ENCODE measurements at regions not wholly inside any gene's neighbourhood (a gene's known extent, or its start where the extent isn't known, plus 50 kb on each side); places are given as distances from the start of the nearest gene placed in this dataset.

- Histone ChIP-seq H3K9me3 (ENCODE audit: control insufficient read depth, low read length) (no peaks in the 10 kb centered on the region), H3K9ac (ENCODE audit: extremely low read depth, low read length, poor library complexity, severe bottlenecking) (no peak overlapping the region), H3K36me3 (ENCODE audit: control insufficient read depth, insufficient read depth, low read length) (no peaks in the 10 kb centered on the region), H3K27me3 (ENCODE audit: control insufficient read depth, insufficient read depth, low read length, poor library complexity, severe bottlenecking) (no peaks in the 10 kb centered on the region), H3K4me1 (ENCODE audit: control insufficient read depth, insufficient read depth, low read length) (no peaks in the 10 kb centered on the region), H3K4me3 (ENCODE audit: low read length) (no peak overlapping the region), H3K27ac (ENCODE audit: low read depth, low read length) (no peak overlapping the region)
- DNase-seq = peak; percentile 60
- no peaks in the 10 kb centered on the region for H3K4me1 Mint-ChIP-seq
- no peaks in the 10 kb centered on the region for H3K36me3 Mint-ChIP-seq (ENCODE audit: low read depth)
- H3K27me3 Mint-ChIP-seq (ENCODE audit: insufficient read depth) = no peaks in the 10 kb centered on the region
- TF ChIP-seq, protein P1, sequence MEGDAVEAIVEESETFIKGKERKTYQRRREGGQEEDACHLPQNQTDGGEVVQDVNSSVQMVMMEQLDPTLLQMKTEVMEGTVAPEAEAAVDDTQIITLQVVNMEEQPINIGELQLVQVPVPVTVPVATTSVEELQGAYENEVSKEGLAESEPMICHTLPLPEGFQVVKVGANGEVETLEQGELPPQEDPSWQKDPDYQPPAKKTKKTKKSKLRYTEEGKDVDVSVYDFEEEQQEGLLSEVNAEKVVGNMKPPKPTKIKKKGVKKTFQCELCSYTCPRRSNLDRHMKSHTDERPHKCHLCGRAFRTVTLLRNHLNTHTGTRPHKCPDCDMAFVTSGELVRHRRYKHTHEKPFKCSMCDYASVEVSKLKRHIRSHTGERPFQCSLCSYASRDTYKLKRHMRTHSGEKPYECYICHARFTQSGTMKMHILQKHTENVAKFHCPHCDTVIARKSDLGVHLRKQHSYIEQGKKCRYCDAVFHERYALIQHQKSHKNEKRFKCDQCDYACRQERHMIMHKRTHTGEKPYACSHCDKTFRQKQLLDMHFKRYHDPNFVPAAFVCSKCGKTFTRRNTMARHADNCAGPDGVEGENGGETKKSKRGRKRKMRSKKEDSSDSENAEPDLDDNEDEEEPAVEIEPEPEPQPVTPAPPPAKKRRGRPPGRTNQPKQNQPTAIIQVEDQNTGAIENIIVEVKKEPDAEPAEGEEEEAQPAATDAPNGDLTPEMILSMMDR (conservative IDR thresholded peaks at IDR 0.05) = no peak
- peaks cover 79% of the 10 kb centered on the region for H3K9me3 Mint-ChIP-seq
- H3K27ac Mint-ChIP-seq = no peak overlapping the region
- H3K4me3 Mint-ChIP-seq = no peak overlapping the region
- WGBS, 2 experiments (ENCODE audit: insufficient coverage in 1 of 2, insufficient read length in 1 of 2) = 0% methylated on average over 1 of the region's 2 CpGs; no CpG with 5 or more reads in 1 of the 2 experiments
Measured at GRCh38 chrX:80513625-80514024, 93.4 kb downstream of the TENT5D start.

DNA sequence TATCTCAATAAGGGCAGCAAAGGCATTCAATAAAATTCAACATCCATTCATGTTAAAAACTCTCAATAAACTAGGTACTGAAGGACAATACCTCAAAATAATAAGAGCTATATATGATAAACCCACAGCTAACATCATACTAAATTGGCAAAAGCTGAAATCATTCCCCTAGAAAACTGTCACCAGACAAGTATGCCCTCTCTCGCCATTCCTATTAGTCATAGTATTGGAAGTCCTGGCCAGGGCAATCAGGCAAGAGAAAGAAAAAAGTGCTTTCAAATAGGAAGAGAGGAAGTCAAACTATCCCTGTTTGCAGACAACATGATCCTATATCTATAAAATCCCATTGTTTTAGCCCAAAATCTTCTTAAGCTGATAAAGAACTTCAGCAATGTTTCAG is 116.8 kb downstream of the TENT5D start:
- no peaks in the 10 kb centered on the region for H3K4me1 Mint-ChIP-seq
- no peak overlapping the region for H3K27ac ChIP-seq (ENCODE audit: low read depth, low read length)
- no peak overlapping the region for H3K27ac Mint-ChIP-seq
- no peaks in the 10 kb centered on the region for H3K4me1 ChIP-seq (ENCODE audit: control insufficient read depth, insufficient read depth, low read length)
- no peaks in the 10 kb centered on the region for H3K36me3 Mint-ChIP-seq (ENCODE audit: low read depth)
- H3K27me3 Mint-ChIP-seq (ENCODE audit: insufficient read depth) = no peaks in the 10 kb centered on the region
- H3K9me3 ChIP-seq (ENCODE audit: control insufficient read depth, low read length) = no peaks in the 10 kb centered on the region
- TF ChIP-seq, protein P1 (conservative IDR thresholded peaks at IDR 0.05) = no peak
- H3K4me3 Mint-ChIP-seq = no peak overlapping the region
- H3K9me3 Mint-ChIP-seq = peaks cover 59% of the 10 kb centered on the region
- H3K9ac ChIP-seq (ENCODE audit: extremely low read depth, low read length, poor library complexity, severe bottlenecking) = no peak overlapping the region
- H3K4me3 ChIP-seq (ENCODE audit: low read length) = no peak overlapping the region
- 0% methylated on average over 1 of the region's 1 CpG; no CpG with 5 or more reads in 1 of the 2 experiments for WGBS, 2 experiments (ENCODE audit: insufficient coverage in 1 of 2, insufficient read length in 1 of 2)
- DNase-seq = no peak
- no peaks in the 10 kb centered on the region for H3K36me3 ChIP-seq (ENCODE audit: control insufficient read depth, insufficient read depth, low read length)
- H3K27me3 ChIP-seq (ENCODE audit: control insufficient read depth, insufficient read depth, low read length, poor library complexity, severe bottlenecking) = no peaks in the 10 kb centered on the region

- no peak overlapping the region for H3K4me3 ChIP-seq (ENCODE audit: low read length)
- H3K9me3 ChIP-seq (ENCODE audit: control insufficient read depth, low read length) = no peaks in the 10 kb centered on the region
- H3K9ac ChIP-seq (ENCODE audit: extremely low read depth, low read length, poor library complexity, severe bottlenecking) = no peak overlapping the region
- 80% methylated on average over 6 of the region's 6 CpGs; no CpG with 5 or more reads in 1 of the 2 experiments for WGBS, 2 experiments (ENCODE audit: insufficient coverage in 1 of 2, insufficient read length in 1 of 2)
- H3K36me3 Mint-ChIP-seq (ENCODE audit: low read depth) = no peaks in the 10 kb centered on the region
- H3K36me3 ChIP-seq (ENCODE audit: control insufficient read depth, insufficient read depth, low read length) = no peaks in the 10 kb centered on the region
- no peak overlapping the region for H3K4me3 Mint-ChIP-seq
- no peaks in the 10 kb centered on the region for H3K27me3 ChIP-seq (ENCODE audit: control insufficient read depth, insufficient read depth, low read length, poor library complexity, severe bottlenecking)
- TF ChIP-seq, protein P1 (conservative IDR thresholded peaks at IDR 0.05) = no peak
- H3K9me3 Mint-ChIP-seq = peaks cover 87% of the 10 kb centered on the region
- DNase-seq = peak; percentile 74
- no peaks in the 10 kb centered on the region for H3K27me3 Mint-ChIP-seq (ENCODE audit: insufficient read depth)
- H3K4me1 ChIP-seq (ENCODE audit: control insufficient read depth, insufficient read depth, low read length) = no peaks in the 10 kb centered on the region
- no peak overlapping the region for H3K27ac ChIP-seq (ENCODE audit: low read depth, low read length)
- no peaks in the 10 kb centered on the region for H3K4me1 Mint-ChIP-seq
- no peak overlapping the region for H3K27ac Mint-ChIP-seq
Measured at GRCh38 chrX:80550722-80551121, 130.5 kb downstream of the TENT5D start.
